Ovary (tissue), 7 donors: ENCODE measurements at regions not wholly inside any gene's neighbourhood (a gene's known extent, or its start where the extent isn't known, plus 50 kb on each side); places are given as distances from the start of the nearest gene placed in this dataset.

Experiments used
- DNase-seq, 5 donors: peaks; one replicate each; pipeline ENCODE4 v3.0.0-alpha.2; 2019 to 2020
- H3K27ac ChIP-seq, 2 donors: fragments of 200-600 bp; one replicate each; pipeline versions ENCODE4 v1.5.1 to v1.8.0; 2019 to 2022
- H3K27me3 ChIP-seq: fragments of 200-600 bp; one replicate; pipeline ENCODE4 v1.8.0; 2022
- H3K36me3 ChIP-seq: fragments of 200-600 bp; sonication (generic); one replicate; pipeline ENCODE4 v1.5.1; 2019
- H3K4me1 ChIP-seq: one replicate; pipeline ENCODE4 v1.8.1; 2013; ENCODE audit warnings: mild to moderate bottlenecking, moderate library complexity; ENCODE audit not compliant: insufficient read depth
- H3K4me3 ChIP-seq: fragments of 200-600 bp; sonication (generic); one replicate; pipeline ENCODE4 v1.5.1; 2017
- H3K9me3 ChIP-seq, 2 donors: fragments of 200-600 bp in 1 of 2; sonication (generic) in 1 of 2; one replicate each; pipeline versions ENCODE4 v1.5.1 to v1.8.1; 2013 to 2019; ENCODE audit warnings: mild to moderate bottlenecking in 1 of 2, moderate library complexity in 1 of 2
- EP300 ChIP-seq: sonication (generic); formaldehyde crosslinking; IDR thresholded peaks from one replicate; pipeline ENCODE4 v1.6.1; 2017; ENCODE audit warnings: antibody characterized with exemption
- POLR2A ChIP-seq: fragments of 450-650 bp; IDR thresholded peaks from one replicate; pipeline ENCODE4 v1.6.1; 2017; ENCODE audit warnings: antibody characterized with exemption, mild to moderate bottlenecking, moderate library complexity
- WGBS, 3 donors: extraction: QIAGEN DNeasy Blood & Tissue Kit in 1 of 3; methylation state at CpG; one replicate each; pipeline versions ENCODE4 v1.1.5 to v1.1.7; 2013 to 2017; 5-methylcytosine and 5-hydroxymethylcytosine counted together
- intact Hi-C, 4 donors: fragments of 100-400 bp; cut with DNase I; formaldehyde crosslinking; loops; one replicate each; pipeline versions ENCODE4 v1.11.0 to v1.15.1; 2022 to 2023
- TF ChIP-seq, protein P1 (sequence below), 3 donors: fragments of 450-650 bp in 2 of 3; fragments of 200-600 bp in 1 of 3; IDR thresholded peaks; one replicate each; pipeline versions ENCODE4 v1.5.1 to v1.8.0; 2016 to 2022; ENCODE audit warnings: antibody characterized with exemption in 3 of 3, mild to moderate bottlenecking in 1 of 3
- donor health status: DM: no; HTN: no; CAD: no; lungs with moderate emphysema.
- donor health status: DM: no; HTN: no; CAD: no.
- donor health status: Bipolar disorder and iron deficiency.
- donor health status: DM: no; HTN: no; CAD: no.
- donor health status: DM: yes; HTN: yes; CAD: no.

DNA sequence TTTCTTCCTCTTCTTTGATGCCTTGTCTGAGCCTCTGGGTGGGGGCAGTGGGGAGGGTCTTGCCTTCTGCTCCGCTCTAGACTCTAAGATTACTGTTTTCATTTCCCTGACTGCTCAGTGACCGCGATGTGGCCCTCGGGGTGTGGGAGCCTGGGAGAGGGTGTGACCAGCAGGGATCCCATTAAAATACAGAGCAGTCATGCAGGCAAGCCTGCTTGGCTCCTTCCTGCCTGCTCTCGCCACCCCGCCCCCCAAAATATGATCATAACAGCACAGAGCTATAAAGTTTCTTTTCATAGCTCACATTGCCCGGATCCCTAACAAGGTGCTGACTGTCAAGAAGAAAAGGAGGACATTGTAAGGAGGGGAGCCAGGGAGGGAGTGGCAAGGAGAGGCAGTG lies 332.9 kb downstream of the RAB28 start:
- no peak for TF ChIP-seq POLR2A
- peaks cover 0 to 4% of the 10 kb centered on the region in 2 donors for H3K9me3 ChIP-seq
- no peaks in the 10 kb centered on the region for H3K4me1 ChIP-seq
- DNase-seq, result no peak
- H3K27ac ChIP-seq, result no peak overlapping the region
- no peaks in the 10 kb centered on the region for H3K36me3 ChIP-seq
- intact Hi-C loops, result no loop called here
- WGBS, 3 donors, result 69 to 73% (median 72%) methylated on average over 7 of the region's 7 CpGs
- H3K27me3 ChIP-seq, result no peaks in the 10 kb centered on the region
- no peak overlapping the region for H3K4me3 ChIP-seq

DNA sequence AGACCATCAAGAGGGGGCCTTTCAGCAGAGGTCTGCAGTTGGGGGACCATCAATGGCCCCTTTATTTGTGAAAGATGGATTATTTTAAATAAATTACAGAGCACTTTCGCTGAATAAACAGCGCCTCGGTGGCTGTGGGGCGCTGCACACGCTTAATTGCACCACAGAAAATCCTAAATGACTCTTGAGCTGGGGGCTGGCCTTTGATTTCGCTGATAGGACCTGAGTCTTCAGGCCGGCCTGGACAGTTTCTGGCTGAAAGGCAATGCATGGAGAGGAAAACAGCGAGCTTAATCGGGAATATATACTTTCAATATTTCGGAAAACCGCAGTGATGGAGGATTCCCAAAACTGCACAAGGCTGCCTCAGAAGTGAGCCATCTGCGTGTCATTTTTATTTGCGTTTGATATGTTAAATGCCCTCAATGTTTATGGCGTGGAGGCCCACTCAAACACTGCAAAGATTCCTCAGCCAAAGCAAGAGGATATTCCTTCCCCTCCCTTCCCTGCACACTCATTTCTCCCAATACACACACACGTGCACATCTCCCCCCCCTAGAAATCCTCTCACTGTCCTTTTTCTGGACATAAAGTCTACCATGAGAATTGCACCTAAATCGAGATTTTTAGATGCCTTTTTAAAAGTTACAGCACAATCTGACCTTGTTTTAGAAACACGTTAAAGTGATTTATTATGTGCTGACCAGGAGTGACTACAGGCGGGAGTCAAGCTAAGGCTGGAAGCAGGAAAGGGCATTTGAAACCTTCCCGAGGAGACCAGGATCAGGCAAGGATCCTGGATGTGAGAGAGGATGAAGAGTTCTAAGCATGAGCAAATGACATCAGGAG lies 340.7 kb downstream of the RAB28 start:
- intact Hi-C loops, result no loop called here
- Histone ChIP-seq H3K9me3 (no peaks in the 10 kb centered on the region), H3K27ac (no peak overlapping the region), H3K4me3 (no peak overlapping the region), H3K27me3 (no peaks in the 10 kb centered on the region), H3K4me1 (no peaks in the 10 kb centered on the region), H3K36me3 (no peaks in the 10 kb centered on the region)
- DNase-seq, result no peak
- TF ChIP-seq POLR2A (no peak), EP300 (no peak)
- TF ChIP-seq, protein P1, sequence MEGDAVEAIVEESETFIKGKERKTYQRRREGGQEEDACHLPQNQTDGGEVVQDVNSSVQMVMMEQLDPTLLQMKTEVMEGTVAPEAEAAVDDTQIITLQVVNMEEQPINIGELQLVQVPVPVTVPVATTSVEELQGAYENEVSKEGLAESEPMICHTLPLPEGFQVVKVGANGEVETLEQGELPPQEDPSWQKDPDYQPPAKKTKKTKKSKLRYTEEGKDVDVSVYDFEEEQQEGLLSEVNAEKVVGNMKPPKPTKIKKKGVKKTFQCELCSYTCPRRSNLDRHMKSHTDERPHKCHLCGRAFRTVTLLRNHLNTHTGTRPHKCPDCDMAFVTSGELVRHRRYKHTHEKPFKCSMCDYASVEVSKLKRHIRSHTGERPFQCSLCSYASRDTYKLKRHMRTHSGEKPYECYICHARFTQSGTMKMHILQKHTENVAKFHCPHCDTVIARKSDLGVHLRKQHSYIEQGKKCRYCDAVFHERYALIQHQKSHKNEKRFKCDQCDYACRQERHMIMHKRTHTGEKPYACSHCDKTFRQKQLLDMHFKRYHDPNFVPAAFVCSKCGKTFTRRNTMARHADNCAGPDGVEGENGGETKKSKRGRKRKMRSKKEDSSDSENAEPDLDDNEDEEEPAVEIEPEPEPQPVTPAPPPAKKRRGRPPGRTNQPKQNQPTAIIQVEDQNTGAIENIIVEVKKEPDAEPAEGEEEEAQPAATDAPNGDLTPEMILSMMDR (IDR thresholded peaks at IDR 0.05), result no peak
- WGBS, 3 donors, result 40 to 41% (median 41%) methylated on average over 19 of the region's 19 CpGs

DNA sequence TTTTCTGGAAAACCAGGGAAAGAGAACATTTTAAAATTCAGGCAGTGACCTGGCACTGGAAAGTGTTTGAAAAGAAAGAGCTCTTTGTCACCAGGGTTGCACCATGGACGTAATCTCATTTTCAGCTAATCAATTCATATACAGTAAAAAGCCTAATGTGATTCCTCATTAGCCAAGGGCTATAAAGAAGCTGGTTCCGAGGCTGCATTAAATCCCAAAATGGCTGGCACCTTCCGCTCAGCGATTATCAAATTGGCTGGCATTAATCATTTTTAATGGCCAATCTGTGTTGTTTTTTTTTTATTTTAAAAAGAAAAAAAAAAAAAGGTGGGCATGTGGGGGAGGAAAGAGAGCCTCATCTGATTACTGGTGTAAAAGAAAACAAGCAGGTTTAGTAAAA lies 341.4 kb downstream of the RAB28 start:
- H3K4me1 ChIP-seq, result no peaks in the 10 kb centered on the region
- no peaks in the 10 kb centered on the region for H3K9me3 ChIP-seq
- no peaks in the 10 kb centered on the region for H3K27me3 ChIP-seq
- no peaks in the 10 kb centered on the region for H3K36me3 ChIP-seq
- no peak overlapping the region for H3K4me3 ChIP-seq
- intact Hi-C loops, result no loop called here
- H3K27ac ChIP-seq, result no peak overlapping the region
- 67 to 73% (median 68%) methylated on average over 4 of the region's 4 CpGs for WGBS, 3 donors
- no peak for DNase-seq
- TF ChIP-seq EP300, result no peak
- TF ChIP-seq, protein P1 (IDR thresholded peaks at IDR 0.05), result no peak
- no peak for TF ChIP-seq POLR2A

DNA sequence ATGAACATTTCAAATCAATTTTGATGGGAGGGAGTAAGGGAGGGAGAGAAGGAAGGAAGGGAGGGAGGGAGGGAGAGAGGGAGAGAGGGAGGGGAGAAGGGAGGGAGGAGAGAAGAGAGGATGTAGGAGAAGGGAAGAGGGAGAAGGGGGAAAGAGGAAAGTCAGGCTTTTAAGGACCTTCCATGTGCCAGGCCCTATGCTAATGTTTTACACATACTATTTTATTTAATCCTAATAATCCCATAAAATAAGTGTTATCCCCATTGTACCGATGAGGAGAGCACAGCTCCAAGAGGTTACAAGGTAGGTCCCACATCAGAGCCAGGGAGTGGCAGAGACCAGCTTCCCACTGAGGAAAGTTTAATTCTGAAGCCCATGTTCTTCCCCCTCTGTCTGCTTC lies 341.9 kb downstream of the RAB28 start:
- H3K4me3 ChIP-seq, result no peak overlapping the region
- H3K4me1 ChIP-seq, result no peaks in the 10 kb centered on the region
- no peak overlapping the region for H3K27ac ChIP-seq
- no peaks in the 10 kb centered on the region for H3K36me3 ChIP-seq
- 89 to 97% (median 94%) methylated on average over 1 of the region's 1 CpG for WGBS, 3 donors
- H3K9me3 ChIP-seq, result no peaks in the 10 kb centered on the region
- intact Hi-C loops, result no loop called here
- DNase-seq, result no peak
- H3K27me3 ChIP-seq, result no peaks in the 10 kb centered on the region
- no peak for TF ChIP-seq EP300
- no peak for TF ChIP-seq POLR2A
- TF ChIP-seq, protein P1 (IDR thresholded peaks at IDR 0.05), result no peak

DNA sequence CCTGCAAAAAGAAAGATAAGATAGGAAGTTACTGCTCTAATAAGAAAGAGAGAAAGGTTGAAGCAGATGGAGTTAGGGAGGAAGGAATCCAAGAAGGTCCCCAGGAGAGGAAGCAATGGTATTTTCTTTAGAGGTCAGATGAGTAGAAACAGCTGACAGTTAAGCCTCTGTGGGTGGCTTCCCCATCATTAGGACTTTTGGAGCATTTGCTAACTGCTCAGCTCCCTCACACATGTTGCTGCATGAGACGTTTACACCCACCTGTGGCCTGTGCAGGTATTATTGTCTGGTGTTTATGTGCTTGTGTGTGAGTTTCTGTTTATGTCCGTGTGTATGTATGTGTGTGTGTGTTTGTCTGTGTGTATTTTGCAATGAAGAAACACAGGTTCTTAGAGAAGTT lies 346.8 kb downstream of the RAB28 start:
- no peaks in the 10 kb centered on the region for H3K36me3 ChIP-seq
- intact Hi-C loops, result no loop called here
- no peak overlapping the region for H3K27ac ChIP-seq
- no peak for DNase-seq
- no peaks in the 10 kb centered on the region for H3K4me1 ChIP-seq
- H3K27me3 ChIP-seq, result no peaks in the 10 kb centered on the region
- WGBS, 3 donors, result 53 to 70% (median 54%) methylated on average over 2 of the region's 2 CpGs
- no peak overlapping the region for H3K4me3 ChIP-seq
- H3K9me3 ChIP-seq, result no peaks in the 10 kb centered on the region
- TF ChIP-seq POLR2A, result no peak
- TF ChIP-seq, protein P1 (IDR thresholded peaks at IDR 0.05), result no peak
- TF ChIP-seq EP300, result no peak
